ENCODE measurements at regions not wholly inside any gene's neighbourhood (a gene's known extent, or its start where the extent isn't known, plus 50 kb on each side); places are given as distances from the start of the nearest gene placed in this dataset.

DNA sequence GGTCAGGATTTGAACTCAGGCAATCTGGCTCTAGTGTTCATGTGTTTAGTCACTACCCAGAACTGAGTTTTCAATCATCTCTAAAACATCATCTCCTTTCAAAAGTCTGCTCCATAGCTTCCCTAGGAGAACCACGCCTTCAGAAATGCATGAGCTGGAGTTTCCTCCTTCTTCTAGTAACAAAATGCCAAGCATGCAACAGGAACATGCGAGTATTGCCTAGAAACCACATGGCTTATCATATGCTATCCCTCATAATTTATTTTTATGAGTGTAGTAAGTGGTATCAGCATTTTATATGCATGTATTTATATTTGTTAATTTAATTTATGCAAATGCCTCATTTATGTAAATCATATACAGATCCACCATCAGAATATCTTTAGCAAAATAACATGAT lies 170.9 kb downstream of the RAB11FIP2 start:
- Mint-ChIP-seq H3K4me3 (no peak overlapping the region), H3K27ac (no peak overlapping the region), H3K27me3 (no peaks in the 10 kb centered on the region), H3K36me3 (no peaks in the 10 kb centered on the region), H3K9me3 (no peaks in the 10 kb centered on the region), H3K4me1 (ENCODE audit: unreplicated experiment) (no peaks in the 10 kb centered on the region)
- DNase-seq (ENCODE audit: extremely low spot score, unreplicated experiment), result no peak
- TF ChIP-seq CTCF (conservative IDR thresholded peaks at IDR 0.05), result no peak

DNA sequence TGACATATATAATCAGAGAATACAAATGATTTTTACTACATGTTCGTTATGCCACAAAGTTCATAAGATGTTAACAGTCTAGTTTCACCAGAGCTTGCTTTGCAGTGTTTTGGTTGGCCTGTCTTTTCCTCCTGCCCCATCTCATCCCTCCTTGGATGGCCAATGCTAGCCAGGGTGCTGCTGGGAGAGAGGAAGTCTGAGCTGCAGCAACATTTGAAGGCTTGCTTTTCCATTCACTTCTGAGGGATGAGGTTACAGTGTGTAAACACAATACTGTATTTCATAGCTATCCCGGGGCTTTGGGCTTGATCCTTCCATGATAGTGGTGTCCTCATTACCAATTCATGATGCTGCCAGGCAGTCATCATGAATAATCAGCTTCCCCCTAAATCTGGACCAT lies 170.5 kb downstream of the RAB11FIP2 start:
- Mint-ChIP-seq H3K4me3 (no peak overlapping the region), H3K36me3 (no peaks in the 10 kb centered on the region), H3K4me1 (ENCODE audit: unreplicated experiment) (no peaks in the 10 kb centered on the region), H3K9me3 (no peaks in the 10 kb centered on the region), H3K27ac (no peak overlapping the region), H3K27me3 (no peaks in the 10 kb centered on the region)
- no peak for TF ChIP-seq CTCF (conservative IDR thresholded peaks at IDR 0.05)
- no peak for DNase-seq (ENCODE audit: extremely low spot score, unreplicated experiment)

GRCh38 chr10:117878626-117879025 lies 168.1 kb downstream of the RAB11FIP2 start:
- H3K36me3 Mint-ChIP-seq, result no peaks in the 10 kb centered on the region
- no peak overlapping the region for H3K4me3 Mint-ChIP-seq
- no peaks in the 10 kb centered on the region for H3K9me3 Mint-ChIP-seq
- TF ChIP-seq CTCF (conservative IDR thresholded peaks at IDR 0.05), result no peak
- no peaks in the 10 kb centered on the region for H3K27me3 Mint-ChIP-seq
- H3K27ac Mint-ChIP-seq, result no peak overlapping the region
- H3K4me1 Mint-ChIP-seq (ENCODE audit: unreplicated experiment), result no peaks in the 10 kb centered on the region
- DNase-seq (ENCODE audit: extremely low spot score, unreplicated experiment), result no peak

DNA sequence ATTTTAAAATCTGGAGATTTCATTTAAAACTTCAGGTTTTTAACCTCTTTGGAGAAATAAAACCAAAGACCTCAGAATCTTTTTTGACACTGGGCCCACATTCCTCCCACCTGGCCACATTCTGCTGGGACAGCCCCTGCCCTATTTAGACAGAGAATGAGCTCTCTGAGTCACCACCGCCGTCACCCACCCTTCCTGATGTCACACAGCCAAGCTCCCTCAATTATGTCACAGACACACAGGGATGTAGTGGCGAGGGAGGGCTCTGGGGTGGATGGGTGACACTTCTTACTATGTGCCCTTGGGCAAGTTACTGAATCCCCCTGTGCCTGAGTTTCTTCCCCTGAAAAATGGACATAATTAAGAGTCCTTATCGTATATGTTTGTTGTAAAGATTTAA lies 162.6 kb downstream of the RAB11FIP2 start:
- peaks cover 4% of the 10 kb centered on the region for H3K4me1 Mint-ChIP-seq (ENCODE audit: unreplicated experiment)
- DNase-seq (ENCODE audit: extremely low spot score, unreplicated experiment), result no peak
- no peak overlapping the region for H3K4me3 Mint-ChIP-seq
- H3K9me3 Mint-ChIP-seq, result peaks cover 8% of the 10 kb centered on the region
- no peaks in the 10 kb centered on the region for H3K36me3 Mint-ChIP-seq
- H3K27ac Mint-ChIP-seq, result no peak overlapping the region
- no peaks in the 10 kb centered on the region for H3K27me3 Mint-ChIP-seq
- TF ChIP-seq CTCF (conservative IDR thresholded peaks at IDR 0.05), result no peak

- Mint-ChIP-seq H3K9me3 (peaks cover 13% of the 10 kb centered on the region), H3K36me3 (no peaks in the 10 kb centered on the region), H3K27me3 (no peaks in the 10 kb centered on the region), H3K4me1 (ENCODE audit: unreplicated experiment) (peaks cover 4% of the 10 kb centered on the region), H3K27ac (no peak overlapping the region), H3K4me3 (no peak overlapping the region)
- no peak for TF ChIP-seq CTCF (conservative IDR thresholded peaks at IDR 0.05)
- DNase-seq (ENCODE audit: extremely low spot score, unreplicated experiment), result no peak
These were observed 162.1 kb downstream of the RAB11FIP2 start for GRCh38 chr10:117884592-117884991.

GRCh38 chr10:117885206-117885829 lies 161.4 kb downstream of the RAB11FIP2 start:
- no peaks in the 10 kb centered on the region for H3K36me3 Mint-ChIP-seq
- no peak overlapping the region for H3K27ac Mint-ChIP-seq
- no peaks in the 10 kb centered on the region for H3K27me3 Mint-ChIP-seq
- peaks cover 4% of the 10 kb centered on the region for H3K4me1 Mint-ChIP-seq (ENCODE audit: unreplicated experiment)
- H3K4me3 Mint-ChIP-seq, result no peak overlapping the region
- no peak for TF ChIP-seq CTCF (conservative IDR thresholded peaks at IDR 0.05)
- DNase-seq (ENCODE audit: extremely low spot score, unreplicated experiment), result no peak
- peaks cover 14% of the 10 kb centered on the region for H3K9me3 Mint-ChIP-seq

Measured in type B pancreatic cell (in vitro differentiated cells).